Muscle layer of duodenum (tissue), 2 donors: ENCODE measurements at regions not wholly inside any gene's neighbourhood (a gene's known extent, or its start where the extent isn't known, plus 50 kb on each side); places are given as distances from the start of the nearest gene placed in this dataset.

Experiments used
- H3K27ac ChIP-seq: one replicate; pipeline ENCODE4 v1.7.0; 2013; ENCODE audit warnings: mild to moderate bottlenecking, low read length
- H3K27me3 ChIP-seq: one replicate; pipeline ENCODE4 v1.7.0; 2013; ENCODE audit warnings: low read depth, mild to moderate bottlenecking, control low read depth, low read length
- H3K36me3 ChIP-seq, 2 donors: one replicate each; pipeline ENCODE4 v1.7.0; 2013; ENCODE audit warnings: low read length in 2 of 2, control low read depth in 1 of 2, mild to moderate bottlenecking in 1 of 2; ENCODE audit not compliant: insufficient read depth in 2 of 2, control insufficient read depth in 1 of 2
- H3K4me1 ChIP-seq, 2 donors: one replicate each; pipeline ENCODE4 v1.7.0; 2013; ENCODE audit warnings: low read length in 2 of 2, mild to moderate bottlenecking in 2 of 2, control low read depth in 1 of 2, moderate library complexity in 1 of 2; ENCODE audit not compliant: insufficient read depth in 2 of 2, control insufficient read depth in 1 of 2
- H3K4me3 ChIP-seq, 2 donors: one replicate each; pipeline ENCODE4 v1.7.0; 2013; ENCODE audit warnings: low read length in 2 of 2, low read depth in 1 of 2, mild to moderate bottlenecking in 1 of 2
- H3K9me3 ChIP-seq, 2 donors: one replicate each; pipeline ENCODE4 v1.7.0; 2013; ENCODE audit warnings: low read length in 2 of 2, control low read depth in 1 of 2, mild to moderate bottlenecking in 1 of 2; ENCODE audit not compliant: control insufficient read depth in 1 of 2
- donor health status: healthy.

DNA sequence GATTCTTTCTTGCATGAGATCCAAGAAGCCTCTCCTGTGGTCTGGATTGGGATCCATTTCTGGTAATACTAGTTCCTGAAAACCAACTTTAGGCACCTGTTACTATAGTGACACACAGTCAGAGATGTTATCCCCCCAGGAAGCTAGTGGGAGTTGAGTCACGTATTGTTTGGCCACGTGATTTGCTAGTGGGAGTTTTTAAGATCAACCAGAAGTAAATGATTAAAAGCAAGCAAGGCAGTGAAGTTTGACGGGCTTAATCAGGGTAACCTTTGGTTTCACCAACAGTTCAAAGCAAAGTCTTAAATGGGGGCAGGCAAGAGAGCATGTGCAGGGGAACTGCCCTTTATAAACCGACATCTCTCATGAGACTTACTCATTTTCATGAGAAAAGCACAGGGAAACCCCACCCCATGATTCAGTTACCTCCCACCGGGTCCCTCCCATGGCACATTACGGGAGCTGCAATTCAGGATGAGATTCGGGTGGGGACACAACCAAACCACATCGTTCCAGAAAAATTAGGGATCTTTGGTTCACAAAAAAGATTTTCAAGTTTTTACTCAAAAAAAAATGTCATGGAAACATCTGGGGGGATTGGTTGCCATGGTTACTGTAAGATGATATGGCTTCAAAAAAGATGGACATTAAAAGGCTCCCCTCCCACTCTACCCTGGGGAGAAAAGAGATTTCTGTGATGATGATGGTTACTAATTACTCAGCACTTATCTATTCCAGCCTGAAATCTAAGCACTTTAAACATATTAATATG is 483.1 kb upstream of the ERCC4 start:
- Histone ChIP-seq H3K9me3 (no peaks in the 10 kb centered on the region), H3K36me3 (no peaks in the 10 kb centered on the region), H3K4me3 (no peak overlapping the region)

DNA sequence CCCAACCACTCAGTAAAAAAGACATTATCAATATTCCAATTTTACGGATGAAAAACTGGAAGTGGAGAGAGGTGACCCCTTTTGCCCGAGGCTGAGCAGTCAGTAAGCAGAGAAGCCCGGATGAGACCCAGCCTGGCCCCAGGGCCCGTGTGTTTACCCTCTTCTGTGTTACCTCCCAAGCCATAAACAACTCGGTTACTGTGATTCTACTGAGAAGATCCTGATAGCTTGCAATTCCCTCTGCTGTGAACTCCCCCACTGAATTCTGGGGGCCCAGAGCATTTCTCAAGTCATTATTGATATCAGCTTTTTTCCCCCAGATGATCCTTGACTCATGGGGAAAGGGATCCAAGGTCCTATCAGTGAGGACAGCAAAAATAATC is 482.6 kb upstream of the ERCC4 start:
- Histone ChIP-seq H3K27ac (no peak overlapping the region), H3K4me1 (no peaks in the 10 kb centered on the region), H3K36me3 (no peaks in the 10 kb centered on the region), H3K4me3 (no peak overlapping the region), H3K9me3 (no peaks in the 10 kb centered on the region), H3K27me3 (no peaks in the 10 kb centered on the region)

More for the DNA sequence above, 483.1 kb upstream of the ERCC4 start:
- Histone ChIP-seq H3K27me3 (no peaks in the 10 kb centered on the region), H3K27ac (no peak overlapping the region), H3K4me1 (no peaks in the 10 kb centered on the region)

DNA sequence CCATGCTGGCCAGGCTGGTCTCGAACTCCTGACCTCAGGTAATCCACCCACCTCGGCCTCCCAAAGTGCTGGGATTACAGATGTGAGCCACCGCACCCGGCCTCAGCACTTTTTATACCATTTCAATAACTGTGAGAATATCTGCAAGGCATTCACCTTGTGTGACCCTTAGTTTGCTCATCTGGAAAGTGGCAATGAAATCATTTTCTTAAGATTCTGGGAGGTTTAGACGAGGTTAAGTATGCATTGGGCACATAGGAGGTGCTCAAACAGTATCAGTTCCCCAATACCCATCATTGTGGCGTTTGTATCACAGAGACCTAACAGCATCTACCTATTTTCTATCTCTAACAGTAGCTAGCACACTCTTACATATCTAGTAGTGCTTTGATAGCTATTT is 481.9 kb upstream of the ERCC4 start:
- no peak overlapping the region for H3K27ac ChIP-seq
- no peaks in the 10 kb centered on the region for H3K9me3 ChIP-seq
- no peaks in the 10 kb centered on the region for H3K4me1 ChIP-seq
- no peaks in the 10 kb centered on the region for H3K36me3 ChIP-seq
- no peaks in the 10 kb centered on the region for H3K27me3 ChIP-seq
- H3K4me3 ChIP-seq: no peak overlapping the region

DNA sequence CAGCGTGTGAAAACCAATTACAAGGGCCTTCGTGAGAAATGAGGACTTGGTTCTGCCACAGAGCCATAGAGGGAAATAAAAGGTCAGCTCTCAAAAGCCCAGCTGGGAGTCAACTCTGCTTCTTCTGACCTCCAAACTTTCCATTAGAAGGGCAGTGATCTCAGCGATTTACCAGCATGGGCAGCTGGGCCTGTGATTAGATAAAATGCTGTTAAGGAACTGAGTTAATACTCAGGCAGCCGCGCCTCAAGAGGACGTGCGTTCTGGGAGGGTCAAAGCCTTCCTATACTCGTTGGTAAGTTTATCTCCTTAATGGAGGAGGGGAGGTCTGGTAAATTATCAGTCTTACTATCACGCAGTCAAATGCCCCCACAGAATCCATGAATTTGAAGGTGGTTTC is 480.2 kb upstream of the ERCC4 start:
- Histone ChIP-seq H3K4me3 (no peak overlapping the region), H3K4me1 (no peaks in the 10 kb centered on the region), H3K27ac (no peak overlapping the region), H3K27me3 (no peaks in the 10 kb centered on the region), H3K36me3 (no peaks in the 10 kb centered on the region), H3K9me3 (no peaks in the 10 kb centered on the region)

DNA sequence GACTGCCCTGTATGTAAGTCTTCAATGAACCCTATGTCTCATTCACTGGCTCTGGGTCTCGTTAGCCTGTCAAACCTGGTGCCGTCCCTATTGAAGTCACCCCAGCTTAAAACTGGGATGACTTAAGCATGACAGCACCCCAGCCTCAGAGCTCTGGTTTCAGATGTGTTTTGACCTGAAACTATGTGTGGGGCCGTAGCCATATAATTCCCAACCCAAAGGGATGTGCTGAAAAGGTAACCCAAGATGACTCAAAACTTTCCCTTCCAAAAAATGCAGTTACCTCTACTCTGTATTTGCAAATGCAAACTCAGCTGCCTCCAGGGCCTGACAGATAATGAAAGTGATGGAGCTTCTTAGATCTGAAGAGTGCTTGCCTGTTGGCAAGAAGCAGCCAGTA is 478.3 kb upstream of the ERCC4 start:
- Histone ChIP-seq H3K4me3 (no peak overlapping the region), H3K27me3 (no peaks in the 10 kb centered on the region), H3K4me1 (no peaks in the 10 kb centered on the region), H3K27ac (no peak overlapping the region), H3K9me3 (no peaks in the 10 kb centered on the region), H3K36me3 (no peaks in the 10 kb centered on the region)

DNA sequence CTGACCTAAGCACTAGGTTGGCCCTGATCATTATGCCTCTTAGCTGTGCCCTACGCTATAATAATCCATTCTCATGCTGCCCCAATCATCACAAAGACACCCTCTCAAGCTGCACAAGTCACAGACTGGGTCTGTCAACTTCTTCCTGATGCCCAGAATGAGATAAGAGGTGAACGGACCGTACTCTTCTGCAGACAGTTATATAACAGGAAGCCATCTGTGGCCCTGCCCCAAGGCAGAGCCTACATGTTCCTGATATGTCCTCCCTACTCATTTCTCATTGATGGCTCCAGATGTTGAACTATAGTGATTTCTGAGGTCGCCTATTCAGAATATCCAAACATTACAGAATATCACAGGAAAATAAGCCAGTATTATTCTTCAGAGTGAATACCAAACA is 471.6 kb upstream of the ERCC4 start:
- Histone ChIP-seq H3K4me3 (no peak overlapping the region), H3K9me3 (no peaks in the 10 kb centered on the region), H3K27me3 (no peaks in the 10 kb centered on the region), H3K27ac (no peak overlapping the region), H3K36me3 (no peaks in the 10 kb centered on the region), H3K4me1 (no peaks in the 10 kb centered on the region)

DNA sequence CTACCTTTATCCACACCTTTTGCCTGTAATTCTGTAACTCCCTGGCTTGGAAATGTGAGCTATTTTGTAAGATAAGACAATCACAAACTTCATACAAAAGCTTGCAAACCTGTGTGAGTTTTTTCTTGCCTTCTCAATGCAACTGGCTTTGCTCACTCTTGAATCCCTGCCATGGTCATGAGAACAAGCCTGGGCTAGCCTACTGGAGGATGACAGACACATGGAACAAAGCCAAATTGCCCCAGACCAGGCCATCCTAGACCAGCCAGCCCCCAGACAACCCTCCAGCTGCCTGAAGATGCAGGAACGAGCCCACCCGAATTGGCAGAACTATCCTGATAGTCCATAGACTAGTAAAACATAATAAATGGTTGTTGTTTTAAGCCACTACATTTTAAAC is 466.6 kb upstream of the ERCC4 start:
- Histone ChIP-seq H3K27me3 (no peaks in the 10 kb centered on the region), H3K27ac (no peak overlapping the region)

DNA sequence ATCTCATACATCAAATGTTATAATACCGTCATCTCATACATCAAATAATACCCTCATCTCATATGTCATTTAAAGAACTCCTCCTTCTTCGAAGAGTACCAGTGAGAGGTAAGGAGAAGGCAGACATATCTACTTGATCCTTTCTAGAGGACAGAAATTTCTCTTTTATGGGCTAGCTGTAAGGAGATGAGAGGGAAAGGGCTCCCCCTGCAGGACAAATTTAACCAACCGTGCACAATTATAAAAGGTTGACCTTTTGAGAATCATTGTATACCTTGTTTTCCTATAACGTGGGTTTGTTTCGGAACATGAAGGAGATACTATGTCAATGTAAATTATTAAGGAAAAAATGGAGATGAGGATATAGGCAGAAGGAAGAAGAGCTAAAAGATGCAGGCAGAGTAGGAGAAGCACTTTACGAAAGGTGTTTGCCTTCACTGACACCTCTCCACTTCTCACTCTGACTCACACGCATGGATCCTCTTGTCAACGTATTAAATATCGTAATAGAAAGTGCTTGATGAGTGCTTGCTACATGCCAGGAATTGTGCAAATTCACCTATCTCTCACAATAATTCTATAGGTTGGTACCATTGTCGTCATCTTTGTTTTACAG is 465.9 kb upstream of the ERCC4 start:
- Histone ChIP-seq H3K4me3 (no peak overlapping the region), H3K4me1 (no peaks in the 10 kb centered on the region), H3K9me3 (no peaks in the 10 kb centered on the region), H3K27ac (no peak overlapping the region), H3K27me3 (no peaks in the 10 kb centered on the region), H3K36me3 (no peaks in the 10 kb centered on the region)

More for the DNA sequence above, 466.6 kb upstream of the ERCC4 start:
- no peaks in the 10 kb centered on the region for H3K9me3 ChIP-seq
- no peak overlapping the region for H3K4me3 ChIP-seq
- H3K36me3 ChIP-seq: no peaks in the 10 kb centered on the region
- H3K4me1 ChIP-seq: no peaks in the 10 kb centered on the region

DNA sequence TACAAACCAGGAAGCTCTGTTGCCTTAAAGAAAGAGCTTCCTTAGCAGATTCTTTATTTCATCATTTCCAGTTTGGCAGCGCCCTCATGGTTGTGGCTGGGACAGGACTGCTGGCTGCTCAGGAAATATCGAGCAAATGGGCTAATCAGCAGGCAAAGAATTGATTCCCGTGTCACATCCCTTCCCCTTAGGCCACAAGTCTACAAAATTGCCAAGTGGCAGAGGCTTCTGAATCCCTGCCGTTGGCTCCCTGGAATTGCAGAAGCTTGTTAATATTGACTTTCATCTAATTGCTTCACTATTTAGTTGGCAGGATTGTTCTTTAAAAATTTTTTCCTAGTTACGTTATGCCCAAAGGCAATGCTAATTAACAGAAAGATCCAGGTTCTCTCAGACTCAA is 456.3 kb upstream of the ERCC4 start:
- no peaks in the 10 kb centered on the region for H3K4me1 ChIP-seq
- H3K27ac ChIP-seq: no peak overlapping the region
- no peak overlapping the region for H3K4me3 ChIP-seq
- no peaks in the 10 kb centered on the region for H3K27me3 ChIP-seq
- H3K9me3 ChIP-seq: no peaks in the 10 kb centered on the region
- H3K36me3 ChIP-seq: no peaks in the 10 kb centered on the region

DNA sequence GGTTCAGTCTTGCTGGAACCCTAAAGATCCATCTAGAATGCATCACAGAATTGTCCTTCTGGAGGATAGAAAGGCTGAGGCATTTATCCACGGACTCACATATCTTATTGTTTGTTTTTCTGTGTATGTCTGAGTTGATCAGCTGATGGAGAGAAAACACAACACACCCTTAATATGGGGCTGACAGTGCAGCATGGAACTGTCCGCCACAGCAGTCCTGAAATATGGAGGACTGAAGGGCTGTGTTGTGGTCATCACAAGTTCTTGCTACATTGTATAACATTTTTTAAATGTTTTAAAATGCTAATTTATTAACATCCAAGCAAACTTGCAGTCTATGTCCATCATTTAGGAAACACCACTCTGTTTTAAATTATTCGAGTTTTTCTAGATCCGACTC is 448.9 kb upstream of the ERCC4 start:
- no peaks in the 10 kb centered on the region for H3K9me3 ChIP-seq

DNA sequence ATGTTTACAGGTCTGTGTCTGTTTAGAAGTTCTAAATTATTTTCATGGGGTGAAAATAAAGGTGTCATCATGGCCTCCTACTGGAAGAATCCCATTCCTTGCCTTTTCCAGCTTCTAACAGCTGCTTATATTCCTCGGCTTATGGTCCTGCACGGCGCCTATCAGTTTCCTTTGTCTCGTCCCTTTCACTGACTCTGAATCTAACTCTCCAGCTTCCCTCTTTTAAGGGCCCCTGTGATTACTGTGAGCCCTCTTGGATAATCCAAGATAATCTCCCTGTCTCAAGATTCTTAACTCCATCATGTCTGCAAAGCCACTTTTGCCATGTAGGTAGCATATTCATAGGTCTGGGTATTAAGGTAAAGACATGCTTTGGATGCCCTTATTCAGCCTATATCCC is 441.0 kb upstream of the ERCC4 start:
- Histone ChIP-seq H3K27ac (no peak overlapping the region), H3K4me1 (no peaks in the 10 kb centered on the region), H3K4me3 (no peak overlapping the region), H3K9me3 (no peaks in the 10 kb centered on the region), H3K36me3 (no peaks in the 10 kb centered on the region), H3K27me3 (no peaks in the 10 kb centered on the region)

More for the DNA sequence above, 448.9 kb upstream of the ERCC4 start:
- Histone ChIP-seq H3K4me3 (no peak overlapping the region), H3K27me3 (no peaks in the 10 kb centered on the region), H3K27ac (no peak overlapping the region), H3K36me3 (no peaks in the 10 kb centered on the region), H3K4me1 (no peaks in the 10 kb centered on the region)

DNA sequence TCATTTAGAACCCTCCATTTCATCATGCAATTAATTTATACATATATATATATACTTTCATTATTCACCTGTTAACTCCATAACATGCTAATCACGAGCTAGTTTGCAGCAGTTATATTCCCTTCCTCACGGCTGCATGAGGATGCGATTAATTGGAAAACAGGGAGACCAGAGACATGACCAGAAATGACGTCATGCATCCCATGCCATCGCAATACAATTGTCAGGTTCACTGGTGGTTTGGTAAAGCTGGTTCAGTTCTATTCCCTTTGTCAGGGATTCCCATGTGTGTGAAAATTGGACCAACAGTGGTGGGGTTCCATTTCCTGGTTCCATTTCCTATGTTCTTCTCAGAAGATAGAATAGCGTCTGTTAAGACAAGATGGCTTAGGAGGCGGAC is 440.4 kb upstream of the ERCC4 start:
- no peak overlapping the region for H3K4me3 ChIP-seq
- no peaks in the 10 kb centered on the region for H3K9me3 ChIP-seq
- H3K27ac ChIP-seq: no peak overlapping the region
- H3K4me1 ChIP-seq: no peaks in the 10 kb centered on the region
- H3K27me3 ChIP-seq: no peaks in the 10 kb centered on the region
- no peaks in the 10 kb centered on the region for H3K36me3 ChIP-seq
